H9 (cell line): ENCODE measurements at regions not wholly inside any gene's neighbourhood (a gene's known extent, or its start where the extent isn't known, plus 50 kb on each side); places are given as distances from the start of the nearest gene placed in this dataset.

ENCODE experiments used
- DNase-seq: peaks from one replicate; pipeline ENCODE4 v3.0.0-alpha.2; 2017
- H2AFZ ChIP-seq: one replicate; pipeline ENCODE4 v1.6.1; 2013; ENCODE audit warnings: mild to moderate bottlenecking, low read length, control low read depth, moderate library complexity
- H2AK5ac ChIP-seq: 2 replicates; pipeline ENCODE4 v1.6.1; 2013; ENCODE audit warnings: low read length, control low read depth, mixed read lengths; ENCODE audit not compliant: insufficient read length
- H2BK120ac ChIP-seq: one replicate; pipeline ENCODE4 v1.6.1; 2013; ENCODE audit warnings: low read depth, mild to moderate bottlenecking, low read length, control low read depth, inconsistent platforms; ENCODE audit not compliant: poor library complexity, severe bottlenecking
- H2BK12ac ChIP-seq: 2 replicates; pipeline ENCODE4 v1.6.1; 2013; ENCODE audit warnings: low read length, control low read depth, mixed read lengths, low read depth; ENCODE audit not compliant: insufficient read length
- H2BK15ac ChIP-seq: 2 replicates; pipeline ENCODE4 v1.6.1; 2013; ENCODE audit warnings: low read depth, low read length, control low read depth
- H2BK20ac ChIP-seq: one replicate; pipeline ENCODE4 v1.6.1; 2013; ENCODE audit warnings: low read depth, mild to moderate bottlenecking, low read length, control low read depth, inconsistent platforms; ENCODE audit not compliant: poor library complexity, severe bottlenecking
- H2BK5ac ChIP-seq: 2 replicates; pipeline ENCODE4 v1.6.1; 2013; ENCODE audit warnings: low read length, control low read depth, mixed read lengths; ENCODE audit not compliant: insufficient read length
- H3K14ac ChIP-seq: 2 replicates; pipeline ENCODE4 v1.6.1; 2013; ENCODE audit warnings: low read length, control low read depth; ENCODE audit not compliant: insufficient read depth
- H3K18ac ChIP-seq: 2 replicates; pipeline ENCODE4 v1.6.1; 2013; ENCODE audit warnings: low read depth, mild to moderate bottlenecking, mixed read lengths, low read length, control low read depth; ENCODE audit not compliant: insufficient read length
- H3K23ac ChIP-seq: 2 replicates; pipeline ENCODE4 v1.6.1; 2013; ENCODE audit warnings: low read length, control low read depth, mixed read lengths, low read depth; ENCODE audit not compliant: insufficient read length
- H3K23me2 ChIP-seq: 2 replicates; pipeline ENCODE4 v1.6.1; 2013; ENCODE audit warnings: low read depth, mild to moderate bottlenecking, mixed read lengths, low read length, control low read depth; ENCODE audit not compliant: insufficient read length, poor library complexity, severe bottlenecking
- H3K27ac ChIP-seq: 2 replicates; pipeline ENCODE4 v1.5.1; 2013; ENCODE audit warnings: low read length, control low read depth, mixed read lengths, low read depth; ENCODE audit not compliant: insufficient read length
- H3K27me3 ChIP-seq: 2 replicates; pipeline ENCODE4 v1.6.1; 2013; ENCODE audit warnings: low read length, control low read depth, inconsistent platforms; ENCODE audit not compliant: insufficient read depth
- H3K4ac ChIP-seq: 2 replicates; pipeline ENCODE4 v1.6.1; 2013; ENCODE audit warnings: low read depth, mild to moderate bottlenecking, control low read depth, inconsistent platforms, low read length, moderate library complexity
- H3K4me1 ChIP-seq: 2 replicates; pipeline ENCODE4 v1.6.1; 2013; ENCODE audit warnings: low read length, control low read depth, inconsistent platforms; ENCODE audit not compliant: insufficient read depth
- H3K4me2 ChIP-seq: 2 replicates; pipeline ENCODE4 v1.6.1; 2013; ENCODE audit warnings: low read length, control low read depth, mixed read lengths; ENCODE audit not compliant: insufficient read length, insufficient read depth
- H3K56ac ChIP-seq: 2 replicates; pipeline ENCODE4 v1.6.1; 2013; ENCODE audit warnings: low read depth, mild to moderate bottlenecking, mixed read lengths, low read length, control low read depth; ENCODE audit not compliant: insufficient read length
- H3K79me1 ChIP-seq: 2 replicates; pipeline ENCODE4 v1.6.1; 2013; ENCODE audit warnings: low read depth, mild to moderate bottlenecking, moderate library complexity, low read length, control low read depth, inconsistent platforms; ENCODE audit not compliant: insufficient read depth, poor library complexity, severe bottlenecking
- H3K79me2 ChIP-seq: 2 replicates; pipeline ENCODE4 v1.6.1; 2013; ENCODE audit warnings: low read length, control low read depth, inconsistent platforms; ENCODE audit not compliant: insufficient read depth
- H3K9ac ChIP-seq: 2 replicates; pipeline ENCODE4 v1.6.1; 2013; ENCODE audit warnings: low read length, control low read depth, mixed read lengths; ENCODE audit not compliant: insufficient read length; ENCODE audit errors: extremely low read depth
- H3K9me3 ChIP-seq: one replicate; pipeline ENCODE4 v1.6.1; 2013; ENCODE audit warnings: low read depth, low read length, inconsistent platforms; ENCODE audit not compliant: control insufficient read depth
- H3T11ph ChIP-seq: one replicate; pipeline ENCODE4 v1.6.1; 2013; ENCODE audit warnings: mild to moderate bottlenecking, low read length, control low read depth, inconsistent platforms
- H4K20me1 ChIP-seq: one replicate; pipeline ENCODE4 v1.6.1; 2013; ENCODE audit not compliant: control insufficient read depth, insufficient read length, insufficient read depth
- H4K5ac ChIP-seq: 2 replicates; pipeline ENCODE4 v1.6.1; 2013; ENCODE audit warnings: low read depth, mild to moderate bottlenecking, mixed read lengths, low read length, control low read depth; ENCODE audit not compliant: insufficient read length
- H4K8ac ChIP-seq: replicated peaks from 2 replicates; pipeline ENCODE4 v1.6.1; 2013; ENCODE audit warnings: low read length, control low read depth, mixed read lengths, low read depth; ENCODE audit not compliant: insufficient read length
- H4K91ac ChIP-seq: 2 replicates; pipeline ENCODE4 v1.6.1; 2013; ENCODE audit warnings: low read depth, mild to moderate bottlenecking, moderate library complexity, mixed read lengths, low read length, control low read depth; ENCODE audit not compliant: insufficient read length
- H3K27ac Mint-ChIP-seq, 3 experiments: 2 replicates in 2 of 3; 3 replicates in 1 of 3; pipeline ENCODE4 v1.8.0; 2020 to 2021; ENCODE audit warnings: mixed read lengths in 3 of 3, mild to moderate bottlenecking in 1 of 3, moderate library complexity in 1 of 3
- H3K27me3 Mint-ChIP-seq: 2 replicates; pipeline ENCODE4 v1.8.0; 2021; ENCODE audit warnings: low read depth, mild to moderate bottlenecking, moderate library complexity, mixed read lengths
- H3K36me3 Mint-ChIP-seq, 3 experiments: 2 replicates in 2 of 3; 3 replicates in 1 of 3; pipeline ENCODE4 v1.8.0; 2020 to 2021; ENCODE audit warnings: low read depth in 3 of 3, mixed read lengths in 3 of 3; ENCODE audit not compliant: insufficient read depth in 1 of 3
- H3K4me1 Mint-ChIP-seq, 2 experiments: 2 replicates each; pipeline ENCODE4 v1.8.0; 2020; ENCODE audit warnings: mixed read lengths in 2 of 2
- H3K4me3 Mint-ChIP-seq, 2 experiments: 2 replicates in 1 of 2; 3 replicates in 1 of 2; pipeline ENCODE4 v1.8.0; 2020 to 2021; ENCODE audit warnings: mild to moderate bottlenecking in 2 of 2, mixed read lengths in 2 of 2, moderate library complexity in 1 of 2
- H3K9me3 Mint-ChIP-seq, 2 experiments: 2 replicates in 1 of 2; 3 replicates in 1 of 2; pipeline ENCODE4 v1.8.0; 2020; ENCODE audit warnings: mild to moderate bottlenecking in 2 of 2, mixed read lengths in 2 of 2, moderate library complexity in 1 of 2
- CTCF ChIP-seq: fragments of 200-600 bp; sonication (generic); conservative IDR thresholded peaks from 3 replicates; pipeline ENCODE4 v1.8.0; 2021; ENCODE audit warnings: antibody characterized with exemption, mild to moderate bottlenecking
- WGBS: extraction: QIAGEN DNeasy Blood & Tissue Kit; methylation state at CpG from one replicate; pipeline ENCODE4 v1.1.7; 2013; ENCODE audit warnings: missing lambda C conversion rate, low lambda C conversion rate, mixed read lengths; ENCODE audit not compliant: insufficient read length; ENCODE audit errors: extremely low coverage; 5-methylcytosine and 5-hydroxymethylcytosine counted together

GRCh38 chr2:238785528-238785860 is 62.4 kb upstream of the TWIST2 start:
- Histone ChIP-seq H3K56ac (no peak overlapping the region), H4K5ac (no peak overlapping the region), H4K20me1 (no peaks in the 10 kb centered on the region), H3K9ac (no peak overlapping the region), H3K27ac (no peak overlapping the region), H4K8ac (no peak overlapping the region), H2BK12ac (no peak overlapping the region), H3K23me2 (no peaks in the 10 kb centered on the region), H3K18ac (no peak overlapping the region), H2BK15ac (no peak overlapping the region), H3K4ac (no peak overlapping the region), H4K91ac (no peak overlapping the region), H2BK20ac (no peak overlapping the region), H3K4me2 (no peak overlapping the region), H2AFZ (no peak overlapping the region), H3K27me3 (no peaks in the 10 kb centered on the region), H3K14ac (no peak overlapping the region), H3K23ac (no peak overlapping the region), H3K9me3 (no peaks in the 10 kb centered on the region), H3K4me1 (no peaks in the 10 kb centered on the region; the same call in 1 of the 2 replicates), H3K79me2 (no peaks in the 10 kb centered on the region), H3K79me1 (no peaks in the 10 kb centered on the region), H3T11ph (no peak overlapping the region), H2BK120ac (no peak overlapping the region), H2AK5ac (no peak overlapping the region), H2BK5ac (no peak overlapping the region)
- DNase-seq = no peak
- TF ChIP-seq CTCF = no peak
- Mint-ChIP-seq H3K4me3 (no peak overlapping the region), H3K36me3 (no peaks in the 10 kb centered on the region; a peak in 1 of 7 replicates), H3K27me3 (peaks cover 15% of the 10 kb centered on the region), H3K4me1 (peaks cover 15 to 16% of the 10 kb centered on the region in 2 experiments), H3K27ac (no peak overlapping the region), H3K9me3 (peaks cover 3 to 4% of the 10 kb centered on the region in 2 experiments; a peak in 3 of 5 replicates)
- WGBS = no CpG with 5 or more reads among the region's 9 CpGs
